GM13976 (cell line): ENCODE measurements at regions not wholly inside any gene's neighbourhood (a gene's known extent, or its start where the extent isn't known, plus 50 kb on each side); places are given as distances from the start of the nearest gene placed in this dataset.

Source experiments
- DNase-seq: peaks from one replicate; pipeline ENCODE4 v3.0.0; 2012; ENCODE audit warnings: low spot score
- in situ Hi-C: fragments of 300-500 bp; cut with MboI; formaldehyde crosslinking; loops from one replicate; pipeline ENCODE4 v1.12.0; 2022; ENCODE audit warnings: low sequenced_read_pairs, mixed read lengths, inconsistent platforms; ENCODE audit not compliant: unreplicated experiment
- TF ChIP-seq, protein P1 (sequence below): IDR thresholded peaks from 2 replicates; pipeline ENCODE4 v1.5.1; 2012; ENCODE audit warnings: borderline replicate concordance, mild to moderate bottlenecking; ENCODE audit not compliant: insufficient read depth; ENCODE audit errors: extremely low read depth, missing control alignments, control extremely low read depth

DNA sequence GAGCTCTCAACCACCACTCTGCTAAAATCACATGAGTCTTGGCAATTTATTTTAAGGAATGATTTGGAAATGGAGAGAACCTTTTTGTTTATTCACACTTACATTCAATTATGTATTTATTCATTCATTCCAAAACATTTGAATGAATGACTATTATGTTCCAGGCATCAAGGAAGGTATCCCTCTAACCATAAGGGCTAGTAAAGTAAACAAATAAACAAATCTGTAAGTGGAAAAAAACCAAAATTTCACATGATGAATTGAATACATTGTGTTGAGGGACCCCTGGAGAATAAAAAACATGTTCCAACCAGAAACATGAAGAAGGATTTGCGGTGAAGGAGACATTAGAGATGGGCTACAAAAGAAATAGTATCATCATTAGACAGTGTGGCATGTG is 677.8 kb downstream of the TOX3 start:
- in situ Hi-C loops: no loop called here

DNA sequence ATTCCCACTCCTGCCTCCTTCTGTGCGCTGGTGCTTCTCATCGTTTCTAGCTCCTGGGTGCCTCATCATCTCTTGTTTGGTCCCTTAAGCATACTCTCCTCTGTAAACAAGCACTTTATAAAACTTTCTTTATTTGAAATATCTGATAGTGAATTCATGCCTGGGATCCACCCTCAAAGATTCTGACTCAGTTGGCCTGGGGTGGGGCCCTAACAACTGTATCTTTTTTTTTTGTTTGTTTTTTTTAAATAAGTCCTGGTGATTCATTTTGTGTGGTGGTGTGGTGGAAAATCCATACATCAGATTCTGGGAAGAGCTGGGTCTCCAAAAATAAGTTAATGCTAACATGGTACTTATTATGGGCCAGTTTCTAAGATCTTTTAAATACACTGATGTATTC is 678.3 kb downstream of the TOX3 start:
- in situ Hi-C loops: no loop called here
- DNase-seq: no peak
- TF ChIP-seq, protein P1, sequence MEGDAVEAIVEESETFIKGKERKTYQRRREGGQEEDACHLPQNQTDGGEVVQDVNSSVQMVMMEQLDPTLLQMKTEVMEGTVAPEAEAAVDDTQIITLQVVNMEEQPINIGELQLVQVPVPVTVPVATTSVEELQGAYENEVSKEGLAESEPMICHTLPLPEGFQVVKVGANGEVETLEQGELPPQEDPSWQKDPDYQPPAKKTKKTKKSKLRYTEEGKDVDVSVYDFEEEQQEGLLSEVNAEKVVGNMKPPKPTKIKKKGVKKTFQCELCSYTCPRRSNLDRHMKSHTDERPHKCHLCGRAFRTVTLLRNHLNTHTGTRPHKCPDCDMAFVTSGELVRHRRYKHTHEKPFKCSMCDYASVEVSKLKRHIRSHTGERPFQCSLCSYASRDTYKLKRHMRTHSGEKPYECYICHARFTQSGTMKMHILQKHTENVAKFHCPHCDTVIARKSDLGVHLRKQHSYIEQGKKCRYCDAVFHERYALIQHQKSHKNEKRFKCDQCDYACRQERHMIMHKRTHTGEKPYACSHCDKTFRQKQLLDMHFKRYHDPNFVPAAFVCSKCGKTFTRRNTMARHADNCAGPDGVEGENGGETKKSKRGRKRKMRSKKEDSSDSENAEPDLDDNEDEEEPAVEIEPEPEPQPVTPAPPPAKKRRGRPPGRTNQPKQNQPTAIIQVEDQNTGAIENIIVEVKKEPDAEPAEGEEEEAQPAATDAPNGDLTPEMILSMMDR: no peak

More for the DNA sequence above, 677.8 kb downstream of the TOX3 start:
- TF ChIP-seq, protein P1: no peak
- DNase-seq: no peak

DNA sequence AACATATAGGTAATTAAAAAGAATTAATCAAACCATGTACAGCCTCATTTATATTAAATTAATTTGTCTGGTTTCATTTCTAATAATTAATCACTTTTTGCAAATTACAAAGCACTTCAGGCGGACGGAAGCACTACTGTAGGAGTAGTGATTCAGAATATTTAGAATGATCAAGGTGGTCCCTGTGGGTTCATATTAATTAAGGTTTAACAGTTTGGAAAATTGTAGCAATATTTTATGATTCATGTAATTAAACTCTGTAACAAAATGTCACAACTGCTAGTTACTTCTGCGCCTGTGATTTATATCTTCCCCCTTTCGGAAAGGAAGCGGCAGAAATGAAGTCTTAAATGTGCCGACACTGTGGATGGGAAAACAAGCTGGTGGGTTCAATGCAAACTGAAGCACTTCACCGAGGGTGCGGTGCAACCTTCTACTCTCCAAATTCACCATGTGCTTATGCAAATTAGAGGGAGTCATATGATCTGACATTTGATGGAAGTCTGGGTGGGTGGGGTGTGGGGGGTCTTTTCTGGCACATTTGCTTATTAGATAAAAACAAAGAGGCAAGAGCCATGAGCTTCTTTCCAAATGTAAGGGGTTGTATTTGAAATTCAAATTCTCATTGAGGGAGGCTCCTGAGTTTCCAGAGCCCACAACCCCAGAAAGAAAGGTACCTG is 679.4 kb downstream of the TOX3 start:
- no peak for DNase-seq
- in situ Hi-C loops: no loop called here
- TF ChIP-seq, protein P1: no peak

DNA sequence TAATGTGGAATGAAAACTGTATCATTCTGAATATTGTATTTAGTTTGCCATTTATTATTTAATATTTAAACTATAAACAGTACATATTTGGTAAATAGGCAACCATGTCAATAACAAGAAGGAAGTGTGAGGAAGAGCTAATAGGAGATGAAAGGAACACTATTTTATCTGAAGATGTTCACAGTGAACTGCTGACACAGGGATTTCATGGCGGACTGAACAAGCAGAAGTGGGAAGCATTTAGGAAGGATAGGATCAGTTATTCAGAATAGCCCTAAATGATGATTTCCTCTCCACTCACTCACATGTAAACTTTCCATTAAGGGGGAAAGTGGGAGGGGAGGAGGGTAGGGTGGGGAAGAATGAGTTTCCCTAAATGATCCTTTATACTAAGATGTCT is 682.4 kb downstream of the TOX3 start:
- DNase-seq: no peak
- in situ Hi-C loops: no loop called here
- TF ChIP-seq, protein P1: no peak

DNA sequence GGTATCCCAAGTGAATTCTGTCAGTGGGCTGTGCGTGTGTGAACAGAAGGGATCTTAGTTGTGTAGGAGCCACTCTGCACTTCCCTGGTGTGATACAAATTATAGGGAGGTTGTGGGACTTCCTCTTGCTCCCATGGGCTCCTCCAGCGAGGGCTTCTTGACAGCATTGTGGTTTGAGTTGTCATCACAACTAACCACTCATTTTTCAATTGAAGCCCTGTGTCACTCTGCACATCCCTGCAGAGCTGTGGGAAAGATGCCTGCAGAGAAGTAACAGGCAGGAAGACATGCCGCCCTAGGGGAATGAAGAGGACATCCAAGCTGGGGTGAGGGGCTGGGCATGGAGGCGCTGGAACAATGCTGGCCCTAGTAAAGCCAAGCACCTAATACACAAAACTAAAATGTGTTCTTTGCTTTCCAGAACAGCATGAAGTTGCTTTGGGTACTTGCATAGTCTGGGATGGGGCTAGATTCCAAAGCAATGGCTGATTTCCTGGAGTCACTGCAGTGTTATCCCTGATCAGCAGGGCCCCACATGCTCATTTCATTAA is 692.5 kb downstream of the TOX3 start:
- in situ Hi-C loops: no loop called here
- TF ChIP-seq, protein P1: no peak
- no peak for DNase-seq

DNA sequence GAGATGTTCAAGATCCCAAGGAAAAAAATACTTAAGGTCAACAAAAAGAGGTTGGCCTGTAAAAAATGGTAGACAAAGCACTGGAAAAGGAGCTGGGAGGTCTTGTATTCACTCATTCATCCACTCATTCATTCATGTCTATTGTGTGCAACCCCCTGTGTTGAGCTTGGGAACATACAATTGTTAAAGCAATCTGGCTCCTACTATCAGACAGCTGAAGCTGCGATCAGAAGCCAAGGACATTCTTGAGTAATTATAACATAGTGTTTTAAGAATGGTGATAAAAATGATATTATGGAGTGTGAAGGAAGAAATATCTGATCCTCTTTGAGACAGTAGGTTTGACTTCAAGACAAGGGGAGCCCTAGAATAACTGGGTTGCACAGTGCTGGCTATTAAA is 693.4 kb downstream of the TOX3 start:
- DNase-seq: no peak
- in situ Hi-C loops: no loop called here
- TF ChIP-seq, protein P1: no peak
